NCI-H526 (cell line): ENCODE measurements at regions not wholly inside any gene's neighbourhood (a gene's known extent, or its start where the extent isn't known, plus 50 kb on each side); places are given as distances from the start of the nearest gene placed in this dataset.
A peak's percentile ranks its signal among the peaks of the same experiment; 100 is the strongest.
"Not testable (repeated sequence)": the region's sequence is repeated elsewhere in the genome, so short reads cannot be mapped to it uniquely, and the experiment has no call there.

Experiments
- DNase-seq, 2 experiments: peaks; one replicate each; lab custom pipeline; 2025; lab: John Stamatoyannopoulos, UW

DNA sequence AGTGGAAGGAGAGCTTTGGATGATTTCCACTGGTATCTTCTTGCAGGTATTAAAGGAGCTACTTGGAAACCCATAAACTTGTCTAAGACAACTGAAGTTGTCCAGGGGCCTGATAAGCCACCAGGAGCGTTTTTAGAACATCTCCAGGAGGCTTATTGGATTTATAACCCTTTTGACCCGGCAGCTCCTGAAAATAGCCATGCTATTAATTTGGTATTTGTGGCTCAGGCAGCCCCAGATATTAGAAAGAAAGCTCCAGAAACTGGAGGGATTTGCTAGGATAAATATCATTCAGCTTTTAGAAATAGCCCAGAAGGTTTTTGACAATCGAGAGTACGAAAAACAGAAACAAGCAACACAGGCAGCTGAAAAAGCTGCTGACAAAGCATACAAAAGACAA, 461.0 kb upstream of the HTR1E start:
- no peak for DNase-seq

DNA sequence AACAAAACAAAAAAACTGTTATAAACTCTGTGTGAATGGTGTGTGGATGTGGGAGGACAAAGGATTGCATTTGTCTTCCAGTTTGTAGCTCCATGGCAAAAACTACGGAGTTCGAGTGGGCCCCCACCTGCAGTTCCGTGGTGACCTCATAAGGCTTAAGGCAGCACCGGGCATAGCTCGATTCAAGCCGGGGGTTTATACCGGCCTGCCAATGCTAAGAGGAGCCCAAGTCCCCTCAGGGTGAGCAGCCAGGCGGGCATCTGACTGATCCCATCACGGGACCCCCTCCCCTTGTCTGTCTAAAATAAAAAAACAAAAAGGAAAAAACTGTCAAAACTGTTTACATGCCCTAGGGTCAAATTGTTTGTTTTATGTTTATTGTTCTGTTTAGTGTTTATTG, 463.2 kb upstream of the HTR1E start:
- DNase-seq, result no peak

DNA sequence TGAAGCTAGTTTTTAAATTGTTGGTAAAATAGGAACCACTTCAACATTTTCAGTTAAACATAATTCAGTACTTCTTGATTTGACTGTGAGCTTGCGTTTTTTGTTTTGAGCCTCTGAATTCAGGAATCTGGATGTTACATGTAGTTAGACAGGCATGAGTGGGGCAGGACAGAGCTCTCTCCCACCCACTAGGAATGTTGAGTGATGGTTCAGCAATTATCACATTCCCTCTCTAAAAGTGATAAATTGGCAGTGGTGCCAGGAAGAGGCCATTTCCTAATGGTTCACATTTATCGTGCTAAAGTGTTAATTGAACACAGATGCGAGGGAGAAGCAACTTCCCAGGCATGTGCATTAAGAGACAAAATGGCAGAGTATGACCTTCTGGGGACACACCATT, 465.5 kb upstream of the HTR1E start:
- DNase-seq, result no peak

DNA sequence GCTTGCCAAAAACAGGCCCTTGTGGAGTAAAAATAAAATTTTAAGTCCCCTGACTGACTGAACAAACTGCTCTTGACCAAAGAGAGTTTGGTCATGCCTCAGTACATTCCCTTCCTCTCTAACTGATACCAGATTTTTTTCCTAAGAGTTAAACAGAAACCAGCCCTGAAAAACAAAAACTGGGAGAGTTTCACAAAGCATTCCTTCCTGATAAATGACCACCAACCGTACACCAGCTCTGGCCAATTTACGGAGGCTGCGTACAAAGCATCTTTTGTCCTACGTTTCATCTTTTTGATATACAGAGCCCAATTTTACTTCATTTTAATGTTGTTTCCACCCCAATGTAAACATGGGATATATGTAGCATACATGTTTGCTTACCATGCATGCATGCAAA, 477.4 kb upstream of the HTR1E start:
- DNase-seq, result peak; percentile 70 to 75

DNA sequence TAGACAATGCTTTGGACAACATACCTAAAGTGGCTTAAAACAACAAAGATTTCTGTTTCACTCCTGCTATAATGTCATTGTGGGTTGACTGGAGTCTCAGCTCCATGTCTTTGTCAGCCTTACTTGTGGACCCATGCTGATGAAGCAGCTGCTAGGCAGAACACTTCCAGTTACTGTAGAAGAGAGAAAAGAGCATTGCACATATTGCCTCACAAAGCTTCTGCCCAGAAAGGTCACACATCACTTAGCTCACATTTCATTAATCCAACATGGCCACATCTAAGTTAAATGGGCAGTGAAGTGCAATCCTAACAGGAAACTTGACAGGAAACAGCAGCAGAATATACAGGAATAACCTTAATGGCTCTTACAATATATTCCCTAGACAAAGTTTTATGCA, 480.5 kb upstream of the HTR1E start:
- no peak for DNase-seq

DNA sequence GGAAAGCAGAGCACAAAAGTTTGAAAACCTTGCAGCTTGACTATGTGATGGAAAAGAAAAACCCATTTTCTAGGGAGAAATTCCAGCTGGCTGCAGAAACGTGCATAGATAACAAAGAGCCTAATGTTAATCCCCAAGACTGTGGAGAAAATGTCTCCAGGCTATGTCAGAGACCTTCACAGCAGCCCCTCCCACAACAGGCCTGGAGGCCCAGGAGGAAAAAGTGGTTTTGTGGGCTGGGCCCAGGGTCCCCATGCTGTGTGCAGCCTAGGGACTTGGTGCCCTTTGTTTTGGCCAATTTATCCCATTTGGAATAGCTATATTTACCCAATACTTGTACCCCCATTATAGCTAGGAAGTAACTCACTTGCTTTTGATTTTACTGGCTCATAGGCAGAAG, 484.1 kb upstream of the HTR1E start:
- no peak for DNase-seq

DNA sequence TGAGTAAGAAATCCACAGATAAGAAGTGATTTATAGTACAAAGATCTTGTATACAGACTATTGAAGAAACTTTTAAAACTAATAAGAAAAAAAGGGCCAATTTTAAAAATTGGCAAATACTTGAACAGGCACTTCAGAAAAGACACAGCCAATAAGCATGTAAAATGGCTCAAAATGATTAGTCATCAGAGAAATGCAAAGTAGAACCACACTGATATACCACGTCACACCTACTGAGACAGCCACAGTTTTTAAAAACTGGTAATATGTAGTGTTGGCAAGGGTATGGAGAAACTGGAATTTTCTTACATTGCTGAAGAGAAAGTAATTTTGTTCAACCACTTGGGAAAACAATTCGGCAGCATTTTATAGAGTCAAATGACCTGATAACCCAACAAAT, 488.9 kb upstream of the HTR1E start:
- no peak for DNase-seq

DNA sequence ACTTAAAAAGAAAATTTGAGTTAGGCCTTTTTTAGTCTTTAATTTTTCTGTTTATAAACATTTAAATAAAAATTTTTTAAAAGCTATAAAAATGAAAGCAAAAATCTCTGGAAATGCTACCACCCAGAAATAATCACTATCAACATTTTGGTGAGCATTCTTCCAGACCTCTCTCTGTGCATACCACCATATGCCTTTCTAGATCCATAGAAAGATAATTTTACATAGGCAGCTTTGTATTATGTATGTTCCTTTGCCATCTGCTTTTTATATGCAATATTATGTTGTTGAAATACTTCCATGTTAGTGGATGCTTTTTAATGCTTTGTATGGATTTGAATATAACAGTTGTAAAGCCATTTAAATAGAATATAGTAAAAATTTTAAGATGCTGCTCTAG, 496.7 kb upstream of the HTR1E start:
- DNase-seq, result peak in 1 of 2 experiments; percentile 29

DNA sequence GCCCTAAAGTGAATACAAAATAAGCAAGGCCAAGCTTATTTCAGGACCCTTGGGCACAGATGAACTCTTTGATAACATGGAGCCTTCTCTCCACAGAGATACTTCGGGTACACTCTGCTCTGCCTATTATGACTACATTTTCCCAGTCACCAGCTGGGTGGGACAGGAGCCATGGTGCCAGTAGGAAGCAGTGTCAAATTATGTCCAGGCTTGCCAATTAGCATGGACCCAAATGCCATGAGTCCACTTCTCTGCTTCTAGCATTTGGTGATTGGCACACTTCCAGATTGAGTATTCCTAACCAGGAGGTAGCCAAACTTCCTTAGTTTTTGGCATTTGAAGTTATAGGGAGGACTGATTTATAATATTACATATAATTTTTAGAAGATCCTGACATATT, 513.8 kb upstream of the HTR1E start:
- no peak for DNase-seq

DNA sequence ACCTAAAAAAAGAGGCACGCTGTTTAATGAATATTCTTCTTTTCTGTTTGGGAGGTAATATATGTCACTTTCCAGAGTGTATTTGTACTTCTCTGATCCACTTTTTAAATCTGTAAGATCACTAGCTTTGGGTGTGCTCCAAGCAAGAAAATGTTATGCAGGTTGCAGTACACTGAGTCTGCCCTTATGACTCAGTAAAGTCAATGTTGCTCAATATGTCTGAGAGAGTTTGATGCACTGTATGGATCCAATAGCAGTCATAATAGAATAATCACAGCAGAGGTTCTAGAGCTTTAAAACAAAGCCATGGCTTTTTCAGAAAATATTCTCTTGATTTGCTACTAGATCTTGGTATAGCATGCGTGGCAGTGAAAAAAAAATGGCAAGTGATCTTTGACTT, 525.3 kb upstream of the HTR1E start:
- DNase-seq, result no peak

DNA sequence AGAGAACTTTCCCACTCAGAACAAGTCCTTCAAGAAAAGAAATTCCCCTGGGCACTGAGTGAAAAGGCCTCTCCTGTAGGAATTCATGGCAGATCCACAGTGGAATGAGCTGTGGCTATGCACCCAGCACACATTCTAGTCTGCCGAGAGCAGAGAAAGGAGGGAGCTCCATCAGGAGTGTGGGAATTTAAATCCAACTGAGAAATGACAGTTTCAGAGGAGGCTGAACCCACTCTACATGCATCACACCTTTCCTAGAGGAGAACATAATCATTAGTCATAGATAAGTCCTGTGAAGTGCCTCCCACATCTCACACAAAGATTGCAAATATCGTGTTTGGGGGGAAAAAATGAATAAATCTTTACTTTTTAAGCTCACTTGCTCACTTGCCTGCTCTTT, 530.2 kb upstream of the HTR1E start:
- no peak for DNase-seq

DNA sequence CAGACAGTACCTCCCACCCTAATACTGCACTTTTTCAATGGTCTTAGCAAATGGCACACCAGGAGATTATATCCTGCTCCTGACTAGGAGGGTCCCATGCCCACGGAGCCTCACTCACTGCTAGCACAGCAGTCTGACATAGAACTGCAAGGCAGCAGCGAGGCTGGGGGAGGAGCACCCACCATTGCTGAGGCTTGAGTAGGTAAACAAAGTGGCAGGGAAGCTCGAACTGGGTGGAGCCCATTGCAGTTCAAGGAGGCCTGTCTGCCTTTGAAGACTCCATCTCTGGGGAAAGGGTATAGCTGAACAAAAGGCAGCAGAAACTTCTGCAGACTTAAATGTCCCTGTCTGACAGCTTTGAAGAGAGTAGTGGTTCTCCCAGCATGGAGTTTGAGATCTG, 544.5 kb upstream of the HTR1E start:
- not testable (repeated sequence) for DNase-seq

DNA sequence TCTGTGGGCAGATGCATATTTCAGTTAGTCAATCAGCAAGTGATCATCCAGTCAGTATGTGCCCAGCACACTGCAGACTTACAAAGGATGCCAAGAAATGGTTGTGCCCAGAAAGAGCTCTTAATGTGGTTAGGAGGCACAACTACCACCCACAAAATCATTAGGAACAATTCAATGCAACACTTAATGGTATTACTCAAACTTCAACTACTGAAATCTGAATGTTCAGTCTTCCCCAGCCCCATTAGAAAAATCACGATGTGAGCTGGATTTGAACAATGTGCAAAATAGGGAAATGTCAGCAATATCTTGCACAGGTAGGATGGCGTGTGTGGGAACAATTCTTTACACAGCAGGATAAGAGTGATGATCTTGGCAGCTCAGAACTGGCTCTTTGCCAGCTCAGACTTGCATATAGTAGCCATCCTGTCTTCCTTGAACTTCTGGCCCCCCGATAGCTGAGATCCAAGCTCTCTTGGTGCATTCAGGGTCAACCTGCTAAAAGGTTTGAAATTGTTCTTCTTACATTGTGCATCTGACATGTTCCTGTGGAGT, 556.7 kb upstream of the HTR1E start:
- DNase-seq, result no peak

DNA sequence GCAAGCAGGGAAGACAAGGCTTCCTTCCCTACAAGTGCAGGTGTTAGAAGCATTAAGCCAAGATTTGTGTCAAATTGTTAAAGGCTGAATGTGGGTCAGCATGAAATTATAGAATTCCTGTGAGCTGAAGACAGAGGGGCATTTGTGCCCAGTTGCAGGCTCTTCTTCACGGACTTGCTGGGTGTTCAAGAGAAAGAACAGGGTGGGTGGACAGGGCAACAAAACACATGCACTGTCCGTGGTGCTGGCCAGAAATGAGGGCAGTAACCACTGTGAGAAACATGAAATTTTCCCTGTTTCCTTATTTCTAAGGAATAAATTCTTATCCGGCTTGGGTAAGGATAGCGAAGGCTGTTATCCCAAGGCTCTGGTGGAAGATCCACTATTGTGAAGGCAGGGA, 579.5 kb upstream of the HTR1E start:
- DNase-seq, result no peak

DNA sequence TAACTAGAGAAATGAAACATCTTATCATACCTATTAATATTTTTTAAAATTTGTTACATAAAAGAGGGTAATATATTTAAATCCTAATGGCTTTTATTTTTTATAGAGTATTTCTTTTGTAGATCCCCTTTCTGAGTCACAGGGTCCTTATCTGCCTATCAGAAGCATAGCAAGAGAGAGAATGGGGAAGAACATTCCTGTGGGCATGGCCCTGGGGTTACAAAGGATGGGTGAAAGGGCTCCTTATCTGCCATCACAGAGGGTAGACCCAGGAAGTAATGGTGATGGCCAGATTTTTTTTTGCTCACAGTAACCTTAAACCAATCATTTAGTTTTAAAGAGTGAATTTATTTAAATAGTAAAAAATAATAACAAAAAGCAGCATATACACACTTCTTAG, 582.1 kb upstream of the HTR1E start:
- no peak for DNase-seq

DNA sequence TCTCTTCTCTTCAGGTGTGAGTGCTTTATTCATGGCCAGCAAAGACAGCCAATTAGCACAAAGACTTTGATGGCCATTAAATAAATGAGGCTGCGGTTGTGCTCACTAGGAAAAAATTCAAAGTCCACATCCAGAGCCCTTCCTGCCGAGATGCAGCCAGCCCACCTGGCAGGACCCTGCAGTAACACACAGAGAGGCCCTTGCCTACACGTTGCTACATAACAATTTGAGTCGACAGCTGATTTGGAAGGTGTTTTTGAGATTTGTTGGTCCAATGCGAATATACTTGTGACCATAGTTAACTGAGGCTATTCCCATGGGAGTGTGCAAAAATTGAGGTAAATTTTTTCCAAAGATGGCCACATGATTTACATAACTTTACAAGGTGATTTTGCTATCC, 605.4 kb upstream of the HTR1E start:
- peak; percentile 70 to 71 for DNase-seq

DNA sequence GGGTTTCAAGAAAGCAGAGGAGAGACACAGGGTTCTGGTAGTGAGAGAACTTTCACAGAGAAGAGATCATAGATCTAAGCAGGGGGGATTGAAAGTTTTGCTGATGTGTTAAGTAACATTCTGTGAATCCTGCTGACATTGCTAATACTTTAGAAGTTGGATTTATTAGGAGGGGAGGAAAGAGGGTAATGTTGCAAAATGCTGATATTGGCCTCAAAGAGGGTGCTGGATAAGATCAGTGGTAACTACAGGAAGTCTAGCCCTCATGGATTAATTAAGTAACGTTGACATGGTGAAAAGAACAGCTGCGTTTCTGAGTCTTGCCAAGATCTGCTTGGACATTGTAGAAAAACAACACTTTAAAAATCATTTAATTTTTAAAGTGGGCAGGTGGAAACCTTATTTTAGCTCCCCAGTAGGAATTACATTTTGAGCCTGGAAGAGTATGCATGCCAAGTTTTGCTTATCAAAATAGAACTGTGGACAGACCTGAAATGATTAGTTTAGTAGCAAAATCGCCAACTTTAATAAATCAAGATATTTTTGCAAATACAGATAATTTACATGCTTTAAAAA, 606.0 kb upstream of the HTR1E start:
- no peak for DNase-seq

DNA sequence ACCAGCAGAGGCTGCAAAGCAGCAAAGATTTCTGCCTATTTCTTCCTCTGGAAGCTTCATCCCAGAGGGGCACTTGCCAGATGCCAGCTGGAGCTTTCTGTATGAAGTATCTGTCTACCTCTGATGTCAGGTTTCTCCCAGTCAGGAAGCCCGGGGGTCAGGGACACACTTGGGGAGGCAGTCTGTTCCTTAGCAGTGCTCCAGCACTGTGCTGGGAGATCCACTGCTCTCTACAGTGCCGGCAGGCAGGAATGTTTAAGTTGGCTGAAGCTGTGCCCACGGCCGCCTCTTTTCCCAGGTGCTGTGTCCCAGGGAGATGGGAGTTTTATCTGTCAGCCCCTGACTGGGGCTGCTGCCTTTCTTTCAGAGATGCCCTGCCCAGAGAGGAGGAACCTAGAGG, 631.1 kb upstream of the HTR1E start:
- DNase-seq, result no peak

DNA sequence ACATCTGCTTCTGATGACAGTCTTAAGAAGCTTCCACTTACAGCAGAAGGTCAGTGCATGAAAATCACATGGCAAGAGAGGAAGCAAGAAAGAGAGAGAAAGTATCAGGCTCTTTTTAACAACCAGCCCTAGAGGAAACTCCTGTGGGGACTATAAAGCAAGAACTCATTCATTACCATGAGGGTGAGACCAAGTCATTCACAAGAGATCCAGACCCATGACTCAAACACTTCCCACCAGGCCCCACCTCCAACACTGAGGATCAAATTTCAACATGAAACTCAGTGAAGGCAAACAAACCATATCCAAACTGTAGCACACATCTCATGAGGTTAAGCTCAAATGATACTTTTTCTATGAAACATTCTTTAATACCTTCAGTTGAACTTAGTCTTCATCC, 643.2 kb upstream of the SYNCRIP start:
- no peak for DNase-seq

DNA sequence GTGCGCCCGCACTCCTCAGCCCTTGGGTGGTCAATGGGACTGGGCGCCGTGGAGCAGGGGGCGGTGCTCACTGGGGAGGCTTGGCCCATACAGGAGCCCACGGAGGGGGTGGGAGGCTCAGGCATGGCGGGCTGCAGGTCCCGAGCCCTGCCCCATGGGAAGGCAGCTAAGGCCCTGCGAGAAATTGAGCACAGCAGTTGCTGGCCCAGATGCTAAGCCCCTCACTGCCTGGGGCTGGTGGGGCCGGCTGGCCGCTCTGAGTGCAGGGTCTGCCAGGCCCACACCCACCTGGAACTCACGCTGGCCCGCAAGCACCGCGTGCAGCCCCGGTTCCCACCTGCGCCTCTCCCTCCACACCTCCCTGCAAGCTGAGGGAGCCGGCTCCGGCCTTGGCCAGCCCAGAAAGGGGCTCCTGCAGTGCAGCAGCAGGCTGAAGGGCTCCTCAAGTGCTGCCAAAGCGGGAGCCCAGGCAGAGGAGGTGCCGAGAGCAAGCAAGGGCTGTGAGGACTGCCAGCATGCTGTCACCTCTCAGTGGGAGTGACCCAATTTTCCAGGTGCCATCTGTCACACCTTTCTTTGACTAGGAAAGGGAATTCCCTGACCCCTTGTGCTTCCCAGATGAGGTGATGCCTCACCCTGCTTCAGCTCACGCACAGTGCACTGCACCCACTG, 642.3 kb upstream of the SYNCRIP start:
- not testable (repeated sequence) for DNase-seq

DNA sequence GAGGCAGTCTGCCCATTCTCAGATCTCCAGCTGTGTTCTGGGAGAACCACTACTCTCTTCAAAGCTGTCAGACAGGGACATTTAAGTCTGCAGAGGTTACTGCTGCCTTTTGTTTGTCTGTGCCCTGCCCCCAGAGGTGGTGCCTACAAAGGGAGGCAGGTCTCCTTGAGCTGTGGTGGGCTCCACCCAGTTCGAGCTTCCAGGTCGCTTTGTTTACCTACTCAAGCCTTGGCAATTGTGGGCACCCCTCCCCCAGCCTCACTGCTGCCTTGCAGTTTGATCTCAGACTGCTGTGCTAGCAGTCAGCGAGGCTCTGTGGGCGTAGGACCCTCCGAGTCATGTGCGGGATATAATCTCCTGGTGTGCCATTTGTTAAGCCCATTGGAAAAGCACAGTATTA, 640.9 kb upstream of the SYNCRIP start:
- DNase-seq, result not testable (repeated sequence)

DNA sequence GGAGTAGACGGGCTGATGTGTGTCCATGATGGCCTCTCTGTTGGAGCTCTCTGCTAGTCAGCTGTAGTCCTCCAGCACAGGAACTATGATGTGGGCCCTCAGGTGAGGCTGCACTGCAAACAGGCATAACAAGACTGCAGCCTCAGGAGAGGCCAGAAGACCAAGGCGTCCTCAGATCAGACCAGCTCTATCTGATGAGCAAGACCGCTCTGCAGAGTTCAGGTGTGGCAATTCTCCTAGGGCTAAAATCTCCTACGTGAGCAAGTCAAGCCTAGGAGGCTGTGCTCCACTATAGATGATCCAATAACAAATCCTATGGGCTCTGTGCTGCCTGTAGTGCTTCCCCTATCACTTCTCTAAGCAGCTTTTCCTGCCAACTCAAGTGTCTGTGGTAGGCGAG, 633.4 kb upstream of the SYNCRIP start:
- DNase-seq, result no peak

DNA sequence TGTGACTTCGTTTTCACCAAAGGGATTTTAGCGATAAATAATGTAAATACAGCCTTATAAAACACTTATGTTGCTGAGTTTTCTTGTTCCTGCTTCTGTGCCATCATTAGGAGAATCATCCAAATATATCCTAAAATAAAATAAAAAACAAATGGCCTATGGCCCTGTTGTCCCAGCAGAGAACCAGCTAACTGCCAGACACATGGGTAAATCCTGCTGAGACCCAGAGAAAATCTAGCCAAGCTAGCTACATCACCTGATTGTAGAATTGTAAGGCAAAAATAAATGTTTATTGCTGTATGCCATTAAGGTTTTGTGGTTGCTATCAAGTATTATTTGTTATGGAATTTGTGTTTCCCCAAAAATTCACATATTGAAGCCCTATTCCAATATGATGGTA, 631.2 kb upstream of the SYNCRIP start:
- no peak for DNase-seq

DNA sequence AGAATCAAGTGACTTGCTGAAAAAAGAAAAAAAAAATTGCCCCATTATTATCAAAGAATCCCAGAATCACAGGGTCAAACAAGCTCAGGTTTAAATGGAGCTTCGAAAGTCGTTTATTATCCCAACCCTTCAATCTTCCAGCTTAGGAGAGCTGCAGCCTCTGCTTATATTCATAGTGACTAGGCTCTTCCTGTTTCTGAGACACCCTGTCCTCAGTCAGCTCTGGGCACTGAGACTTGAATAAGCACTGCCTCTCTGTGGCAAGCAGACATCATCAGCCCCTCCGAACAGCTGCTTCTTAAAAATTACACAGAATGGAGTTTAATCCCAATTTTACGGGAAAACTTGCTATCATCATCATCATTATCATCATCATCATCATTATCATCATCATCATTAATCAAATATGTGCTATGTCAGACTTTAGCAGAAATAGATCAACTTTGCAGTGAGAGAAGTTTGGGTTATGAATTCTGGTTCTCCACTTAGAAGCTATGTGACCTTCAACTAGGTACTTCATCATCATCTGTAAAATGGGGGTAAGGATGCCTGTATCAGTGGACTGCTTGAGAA, 614.0 kb upstream of the SYNCRIP start:
- DNase-seq, result no peak
